A673 (cell line): ENCODE measurements at regions not wholly inside any gene's neighbourhood (a gene's known extent, or its start where the extent isn't known, plus 50 kb on each side); places are given as distances from the start of the nearest gene placed in this dataset.

ENCODE experiments used
- BruUV-seq: library from RNA; stranded (reverse); fragments of 400-500 nt; replicated peaks from 2 replicates; lab custom pipeline; 2021; lab: Mats Ljungman, UMichigan
- CTCF ChIA-PET: fragments of 300-600 bp; sonication (Branson Sonifier 250); formaldehyde crosslinking; loops from one replicate; lab custom pipeline; 2022; ENCODE audit warnings: antibody characterized with exemption; lab: Charles Lee
- POLR2A ChIA-PET: fragments of 300-600 bp; sonication (Branson Sonifier 250); formaldehyde crosslinking; loops from one replicate; lab custom pipeline; 2022; ENCODE audit warnings: antibody characterized with exemption; ENCODE audit not compliant: low non-redundant PET; lab: Charles Lee
- DNase-seq: peaks from one replicate; pipeline ENCODE4 v3.0.0-alpha.2; 2015; ENCODE audit warnings: low spot score
- H3K27ac ChIP-seq: fragments of 200-600 bp; sonication (generic); 2 replicates; pipeline ENCODE4 v1.5.1; 2016; ENCODE audit warnings: mixed run types, low read depth, mild to moderate bottlenecking, mixed read lengths, antibody characterized with exemption, low read length; ENCODE audit not compliant: poor library complexity, severe bottlenecking
- H3K27me3 ChIP-seq: fragments of 200-600 bp; sonication (generic); replicated peaks from 2 replicates; pipeline ENCODE4 v1.6.1; 2017; ENCODE audit warnings: mixed run types, low read depth, mild to moderate bottlenecking, mixed read lengths, antibody characterized with exemption, low read length; ENCODE audit not compliant: insufficient read depth, poor library complexity
- H3K36me3 ChIP-seq: fragments of 200-600 bp; sonication (generic); 2 replicates; pipeline ENCODE4 v1.6.1; 2016; ENCODE audit warnings: mixed run types, mild to moderate bottlenecking, mixed read lengths, antibody characterized with exemption, low read length; ENCODE audit not compliant: insufficient read depth, poor library complexity, severe bottlenecking
- H3K4me1 ChIP-seq: fragments of 200-600 bp; sonication (generic); 2 replicates; pipeline ENCODE4 v1.6.1; 2017; ENCODE audit warnings: mixed run types, mild to moderate bottlenecking, mixed read lengths, antibody characterized with exemption, low read length; ENCODE audit not compliant: insufficient read depth, poor library complexity, severe bottlenecking
- H3K4me3 ChIP-seq: fragments of 200-600 bp; sonication (generic); 2 replicates; pipeline ENCODE4 v1.5.1; 2016; ENCODE audit warnings: low read depth, mixed run types, mild to moderate bottlenecking, mixed read lengths, low read length; ENCODE audit not compliant: poor library complexity, severe bottlenecking
- H3K9me3 ChIP-seq: fragments of 200-600 bp; sonication (generic); 2 replicates; pipeline ENCODE4 v1.6.1; 2016; ENCODE audit warnings: mixed run types, low read depth, mild to moderate bottlenecking, mixed read lengths, antibody characterized with exemption, low read length; ENCODE audit not compliant: poor library complexity, severe bottlenecking
- EZH2 ChIP-seq: fragments of 200-600 bp; sonication (generic); IDR thresholded peaks from 2 replicates; pipeline ENCODE4 v1.6.1; 2017; ENCODE audit warnings: borderline replicate concordance, low read depth, mild to moderate bottlenecking, mixed read lengths, antibody characterized with exemption, low read length; ENCODE audit not compliant: poor library complexity, severe bottlenecking
- intact Hi-C: fragments of 100-400 bp; cut with micrococcal nuclease; formaldehyde crosslinking; loops from one replicate; pipeline ENCODE4 v1.10.0; 2022; ENCODE audit not compliant: unreplicated experiment
- TF ChIP-seq, protein P1 (sequence below): fragments of 300-800, 200-600 bp; sonication (generic); conservative IDR thresholded peaks from 2 replicates; pipeline ENCODE4 v1.5.1; 2017; ENCODE audit warnings: low read depth, mild to moderate bottlenecking, antibody characterized with exemption, low read length, moderate library complexity, mixed read lengths

GRCh38 chr13:111008351-111008750 lies 93.5 kb upstream of the ANKRD10 start:
- BruUV-seq = no TSS peak
- Histone ChIP-seq H3K4me1 (no peaks in the 10 kb centered on the region), H3K4me3 (no peak overlapping the region), H3K27ac (no peak overlapping the region), H3K36me3 (no peaks in the 10 kb centered on the region), H3K9me3 (no peaks in the 10 kb centered on the region), H3K27me3 (peaks cover 36% of the 10 kb centered on the region)
- POLR2A ChIA-PET = no interaction called here
- no peak for DNase-seq
- intact Hi-C loops = no loop called here
- CTCF ChIA-PET = no interaction called here
- TF ChIP-seq EZH2 = no peak
- TF ChIP-seq, protein P1, sequence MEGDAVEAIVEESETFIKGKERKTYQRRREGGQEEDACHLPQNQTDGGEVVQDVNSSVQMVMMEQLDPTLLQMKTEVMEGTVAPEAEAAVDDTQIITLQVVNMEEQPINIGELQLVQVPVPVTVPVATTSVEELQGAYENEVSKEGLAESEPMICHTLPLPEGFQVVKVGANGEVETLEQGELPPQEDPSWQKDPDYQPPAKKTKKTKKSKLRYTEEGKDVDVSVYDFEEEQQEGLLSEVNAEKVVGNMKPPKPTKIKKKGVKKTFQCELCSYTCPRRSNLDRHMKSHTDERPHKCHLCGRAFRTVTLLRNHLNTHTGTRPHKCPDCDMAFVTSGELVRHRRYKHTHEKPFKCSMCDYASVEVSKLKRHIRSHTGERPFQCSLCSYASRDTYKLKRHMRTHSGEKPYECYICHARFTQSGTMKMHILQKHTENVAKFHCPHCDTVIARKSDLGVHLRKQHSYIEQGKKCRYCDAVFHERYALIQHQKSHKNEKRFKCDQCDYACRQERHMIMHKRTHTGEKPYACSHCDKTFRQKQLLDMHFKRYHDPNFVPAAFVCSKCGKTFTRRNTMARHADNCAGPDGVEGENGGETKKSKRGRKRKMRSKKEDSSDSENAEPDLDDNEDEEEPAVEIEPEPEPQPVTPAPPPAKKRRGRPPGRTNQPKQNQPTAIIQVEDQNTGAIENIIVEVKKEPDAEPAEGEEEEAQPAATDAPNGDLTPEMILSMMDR = no peak

GRCh38 chr13:111007209-111007608 lies 92.3 kb upstream of the ANKRD10 start:
- TF ChIP-seq EZH2 = no peak
- TF ChIP-seq, protein P1 = no peak
- peaks cover 36% of the 10 kb centered on the region for H3K27me3 ChIP-seq
- intact Hi-C loops = no loop called here
- DNase-seq = no peak
- no peak overlapping the region for H3K27ac ChIP-seq
- no peaks in the 10 kb centered on the region for H3K9me3 ChIP-seq
- CTCF ChIA-PET = no interaction called here
- POLR2A ChIA-PET = no interaction called here
- H3K4me3 ChIP-seq = no peak overlapping the region
- H3K36me3 ChIP-seq = no peaks in the 10 kb centered on the region
- no TSS peak for BruUV-seq
- no peaks in the 10 kb centered on the region for H3K4me1 ChIP-seq

DNA sequence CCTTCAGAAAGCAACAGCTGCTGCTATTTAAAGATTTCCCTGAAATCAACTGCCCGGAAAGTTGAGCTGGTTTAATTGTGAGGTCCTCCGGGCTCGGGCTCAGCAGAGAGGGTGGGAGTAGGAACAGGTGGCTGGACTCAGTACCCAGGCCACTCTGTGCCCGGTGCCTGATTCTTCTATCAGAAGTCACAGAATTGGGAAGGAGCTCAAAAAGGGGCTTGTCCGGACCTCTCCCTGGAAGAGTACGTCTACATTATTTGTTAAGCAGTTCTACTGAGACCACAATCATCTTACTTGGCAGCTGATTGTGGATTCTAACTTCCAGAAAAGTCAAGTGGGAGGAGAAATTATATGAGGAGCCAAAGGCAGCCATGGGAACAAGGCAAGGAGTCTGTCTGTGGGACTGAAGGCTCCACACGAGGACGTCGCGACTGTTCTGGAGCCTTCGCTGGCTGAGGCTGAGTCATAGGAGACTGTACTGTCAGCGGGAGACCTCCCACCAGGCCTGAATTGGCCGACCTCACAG lies 91.7 kb upstream of the ANKRD10 start:
- TF ChIP-seq, protein P1 = no peak
- TF ChIP-seq EZH2 = no peak
- no peak overlapping the region for H3K4me3 ChIP-seq
- H3K27ac ChIP-seq = no peak overlapping the region
- no peaks in the 10 kb centered on the region for H3K9me3 ChIP-seq
- DNase-seq = peak; percentile 11
- intact Hi-C loops = no loop called here
- no peaks in the 10 kb centered on the region for H3K36me3 ChIP-seq
- no TSS peak for BruUV-seq
- H3K27me3 ChIP-seq = peaks cover 29% of the 10 kb centered on the region
- CTCF ChIA-PET = no interaction called here
- no peaks in the 10 kb centered on the region for H3K4me1 ChIP-seq
- POLR2A ChIA-PET = interaction anchor here (0.5 kb wide), 1 partner anchor 312 kb away, joined by 3 read pairs; no protein-coding TSS in a partner anchor
